AG09319 (cell line): ENCODE measurements at regions not wholly inside any gene's neighbourhood (a gene's known extent, or its start where the extent isn't known, plus 50 kb on each side); places are given as distances from the start of the nearest gene placed in this dataset.

ENCODE experiments used
- DNase-seq: peaks from one replicate; pipeline ENCODE4 v3.0.0-alpha.2; 2010; ENCODE audit warnings: low read depth; ENCODE audit errors: extremely low read depth
- CTCF ChIP-seq: IDR thresholded peaks from 2 replicates; pipeline ENCODE4 v1.5.1; 2011; ENCODE audit warnings: low read depth, mild to moderate bottlenecking, inconsistent platforms, low read length, moderate library complexity

GRCh38 chr2:194257095-194257494 lies 1399.9 kb upstream of the SLC39A10 start:
- DNase-seq: no peak
- no peak for TF ChIP-seq CTCF

GRCh38 chr2:194253528-194254259 lies 1403.3 kb upstream of the SLC39A10 start:
- no peak for TF ChIP-seq CTCF
- no peak for DNase-seq

- no peak for DNase-seq
- no peak for TF ChIP-seq CTCF
Observed at GRCh38 chr2:194252127-194252526, 1404.9 kb upstream of the SLC39A10 start.

GRCh38 chr2:194232600-194232999 lies 1424.4 kb upstream of the SLC39A10 start:
- TF ChIP-seq CTCF: no peak
- no peak for DNase-seq

GRCh38 chr2:194223218-194223617 lies 1433.8 kb upstream of the SLC39A10 start:
- no peak for TF ChIP-seq CTCF
- DNase-seq: no peak

- no peak for TF ChIP-seq CTCF
- DNase-seq: no peak
Observed at GRCh38 chr2:194214192-194214591, 1442.8 kb upstream of the SLC39A10 start.

- DNase-seq: no peak
- no peak for TF ChIP-seq CTCF
Observed at GRCh38 chr2:194205568-194206227, 1451.3 kb upstream of the SLC39A10 start.
